Upper lobe of left lung (tissue), 6 donors: ENCODE measurements at regions not wholly inside any gene's neighbourhood (a gene's known extent, or its start where the extent isn't known, plus 50 kb on each side); places are given as distances from the start of the nearest gene placed in this dataset.

Source experiments
- ATAC-seq, 2 donors: fragments of 200-7000 bp; cut with Tn5 transposase; one replicate each; pipeline ENCODE4 v1.9.1; 2022; ENCODE audit warnings: mild to moderate bottlenecking in 2 of 2, moderate library complexity in 2 of 2; ENCODE audit not compliant: low FRiP score in 2 of 2
- DNase-seq, 2 donors: peaks; one replicate each; pipeline ENCODE4 v3.0.0-alpha.2; 2019 to 2020
- H3K27ac ChIP-seq, 4 donors: fragments of 200-600 bp; sonication (generic); one replicate each; pipeline ENCODE4 v1.5.1; 2016 to 2019
- H3K27me3 ChIP-seq, 4 donors: fragments of 200-600 bp; sonication (generic); one replicate each; pipeline ENCODE4 v1.5.1; 2017 to 2019
- H3K36me3 ChIP-seq, 4 donors: fragments of 200-600 bp; sonication (generic); one replicate each; pipeline ENCODE4 v1.5.1; 2016 to 2019
- H3K4me1 ChIP-seq, 4 donors: fragments of 200-600 bp; sonication (generic); one replicate each; pipeline ENCODE4 v1.5.1; 2018 to 2019
- H3K4me3 ChIP-seq, 4 donors: fragments of 200-600 bp; sonication (generic); one replicate each; pipeline ENCODE4 v1.5.1; 2017 to 2019; ENCODE audit warnings: mild to moderate bottlenecking in 2 of 4, moderate library complexity in 1 of 4
- H3K9me3 ChIP-seq, 4 donors: fragments of 200-600 bp; sonication (generic); one replicate each; pipeline ENCODE4 v1.5.1; 2018 to 2019
- EP300 ChIP-seq, 4 donors: sonication (generic); formaldehyde crosslinking; IDR thresholded peaks; one replicate each; pipeline ENCODE4 v1.5.1; 2017; ENCODE audit warnings: antibody characterized with exemption in 4 of 4, control low read depth in 2 of 4
- POLR2A ChIP-seq, 4 donors: fragments of 450-650 bp; IDR thresholded peaks; one replicate each; pipeline ENCODE4 v1.5.1; 2016 to 2017; ENCODE audit warnings: antibody characterized with exemption in 4 of 4, mild to moderate bottlenecking in 2 of 4
- POLR2AphosphoS5 ChIP-seq, 2 donors: sonication (generic); formaldehyde crosslinking; IDR thresholded peaks; one replicate each; pipeline ENCODE4 v1.5.1; 2017; ENCODE audit warnings: antibody characterized with exemption in 2 of 2
- WGBS, 2 donors: methylation state at CpG; one replicate each; pipeline ENCODE4 v1.1.5; 2017 to 2018; 5-methylcytosine and 5-hydroxymethylcytosine counted together
- TF ChIP-seq, protein P1 (sequence below), 6 experiments: fragments of 450-650 bp in 4 of 6; fragments of 200-600 bp in 2 of 6; sonication (generic) in 2 of 6; IDR thresholded peaks; one replicate each; pipeline ENCODE4 v1.5.1; 2016 to 2019; ENCODE audit warnings: antibody characterized with exemption in 6 of 6
- donor health status: DM: no; HTN: no; CAD: no; lungs with moderate emphysema.
- donor health status: DM: no; HTN: yes; CAD: no; lungs with severe emphysema.

DNA sequence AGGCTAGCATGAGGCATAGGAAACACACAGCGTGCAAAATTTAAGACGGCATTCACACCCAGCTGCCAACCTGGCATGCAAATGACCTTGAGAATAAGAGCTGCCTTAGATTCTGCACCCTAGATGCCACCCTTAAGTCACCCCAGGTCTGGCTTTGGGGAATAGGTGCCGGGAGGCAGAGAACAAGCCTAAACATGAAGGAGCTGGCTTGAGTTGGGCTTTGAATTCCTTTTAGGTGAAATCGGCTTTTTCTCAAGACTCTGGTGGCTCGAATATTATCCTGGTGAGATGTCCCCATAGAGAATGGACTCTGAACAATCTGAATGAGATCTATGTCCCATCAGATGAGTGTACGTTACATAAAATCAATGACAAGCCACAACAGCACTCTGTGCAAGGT lies 1090.5 kb downstream of the VRK1 start:
- DNase-seq (no peak), ATAC-seq (no peak)
- no peaks in the 10 kb centered on the region for H3K4me1 ChIP-seq
- 79 to 98% methylated on average over 6 of the region's 6 CpGs for WGBS, 2 donors
- H3K27ac ChIP-seq, result no peak overlapping the region
- no peaks in the 10 kb centered on the region for H3K27me3 ChIP-seq
- TF ChIP-seq POLR2A (IDR thresholded peaks at IDR 0.05), result no peak
- no peak for TF ChIP-seq POLR2AphosphoS5 (IDR thresholded peaks at IDR 0.05)
- TF ChIP-seq, protein P1, sequence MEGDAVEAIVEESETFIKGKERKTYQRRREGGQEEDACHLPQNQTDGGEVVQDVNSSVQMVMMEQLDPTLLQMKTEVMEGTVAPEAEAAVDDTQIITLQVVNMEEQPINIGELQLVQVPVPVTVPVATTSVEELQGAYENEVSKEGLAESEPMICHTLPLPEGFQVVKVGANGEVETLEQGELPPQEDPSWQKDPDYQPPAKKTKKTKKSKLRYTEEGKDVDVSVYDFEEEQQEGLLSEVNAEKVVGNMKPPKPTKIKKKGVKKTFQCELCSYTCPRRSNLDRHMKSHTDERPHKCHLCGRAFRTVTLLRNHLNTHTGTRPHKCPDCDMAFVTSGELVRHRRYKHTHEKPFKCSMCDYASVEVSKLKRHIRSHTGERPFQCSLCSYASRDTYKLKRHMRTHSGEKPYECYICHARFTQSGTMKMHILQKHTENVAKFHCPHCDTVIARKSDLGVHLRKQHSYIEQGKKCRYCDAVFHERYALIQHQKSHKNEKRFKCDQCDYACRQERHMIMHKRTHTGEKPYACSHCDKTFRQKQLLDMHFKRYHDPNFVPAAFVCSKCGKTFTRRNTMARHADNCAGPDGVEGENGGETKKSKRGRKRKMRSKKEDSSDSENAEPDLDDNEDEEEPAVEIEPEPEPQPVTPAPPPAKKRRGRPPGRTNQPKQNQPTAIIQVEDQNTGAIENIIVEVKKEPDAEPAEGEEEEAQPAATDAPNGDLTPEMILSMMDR (IDR thresholded peaks at IDR 0.05), result no peak
- no peak for TF ChIP-seq EP300 (IDR thresholded peaks at IDR 0.05)
- no peaks in the 10 kb centered on the region for H3K36me3 ChIP-seq
- H3K9me3 ChIP-seq, result no peaks in the 10 kb centered on the region
- no peak overlapping the region for H3K4me3 ChIP-seq

DNA sequence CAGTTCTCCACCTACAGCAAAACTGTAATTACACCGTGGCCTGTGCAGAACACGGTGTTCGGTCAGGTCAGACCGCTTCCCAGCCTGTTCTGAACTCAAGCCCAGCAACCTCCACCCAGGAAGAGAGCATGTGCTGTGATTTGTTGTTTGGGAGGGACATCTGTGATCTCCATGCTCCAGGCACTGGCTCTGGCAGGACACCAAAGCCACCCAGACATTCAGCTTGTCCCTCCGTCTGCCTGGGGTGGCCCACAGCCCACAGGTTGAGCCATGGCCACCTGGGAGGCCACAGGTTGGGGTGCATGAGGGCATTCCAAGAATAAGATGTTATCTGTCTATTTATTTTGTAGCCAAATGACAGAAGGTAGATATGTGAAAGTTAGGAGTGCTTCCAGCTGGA lies 1091.1 kb downstream of the VRK1 start:
- 93 to 97% methylated on average over 5 of the region's 5 CpGs for WGBS, 2 donors
- ATAC-seq, result no peak

DNA sequence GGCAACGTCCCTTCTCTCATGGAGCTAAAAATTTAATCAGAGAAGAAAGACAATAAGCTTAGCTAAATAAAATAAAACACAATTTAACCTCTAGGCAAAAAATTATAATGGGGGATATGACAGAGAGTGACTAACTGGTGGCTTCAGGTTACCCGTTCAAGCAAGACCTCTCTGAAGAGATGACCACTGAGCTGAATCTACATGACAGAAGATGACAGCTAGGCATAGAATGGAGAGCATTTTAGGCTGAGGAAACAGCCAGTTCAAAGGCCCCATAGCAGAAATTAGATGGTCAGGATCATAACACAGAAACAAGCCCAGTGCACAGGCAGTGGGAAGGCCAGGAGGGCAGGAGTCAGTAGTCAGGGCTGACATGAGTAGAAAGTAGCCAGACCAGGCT lies 1094.3 kb downstream of the VRK1 start:
- TF ChIP-seq POLR2A (IDR thresholded peaks at IDR 0.05) (no peak), POLR2AphosphoS5 (IDR thresholded peaks at IDR 0.05) (no peak)
- no peaks in the 10 kb centered on the region for H3K27me3 ChIP-seq
- H3K9me3 ChIP-seq, result no peaks in the 10 kb centered on the region
- DNase-seq, result no peak
- no peaks in the 10 kb centered on the region for H3K36me3 ChIP-seq
- H3K27ac ChIP-seq, result no peak overlapping the region
- ATAC-seq, result no peak
- H3K4me1 ChIP-seq, result no peaks in the 10 kb centered on the region
- 81 to 84% methylated on average over 2 of the region's 2 CpGs for WGBS, 2 donors
- no peak overlapping the region for H3K4me3 ChIP-seq

More for the DNA sequence above, 1091.1 kb downstream of the VRK1 start:
- DNase-seq, result peak in 1 of 2 donors; percentile 7
- no peaks in the 10 kb centered on the region for H3K36me3 ChIP-seq
- H3K27ac ChIP-seq, result no peak overlapping the region
- TF ChIP-seq EP300 (IDR thresholded peaks at IDR 0.05), result no peak
- TF ChIP-seq POLR2A (IDR thresholded peaks at IDR 0.05), result no peak
- TF ChIP-seq, protein P1 (IDR thresholded peaks at IDR 0.05), result no peak
- TF ChIP-seq POLR2AphosphoS5 (IDR thresholded peaks at IDR 0.05), result no peak
- H3K9me3 ChIP-seq, result no peaks in the 10 kb centered on the region
- H3K4me3 ChIP-seq, result no peak overlapping the region
- no peaks in the 10 kb centered on the region for H3K27me3 ChIP-seq
- H3K4me1 ChIP-seq, result no peaks in the 10 kb centered on the region

DNA sequence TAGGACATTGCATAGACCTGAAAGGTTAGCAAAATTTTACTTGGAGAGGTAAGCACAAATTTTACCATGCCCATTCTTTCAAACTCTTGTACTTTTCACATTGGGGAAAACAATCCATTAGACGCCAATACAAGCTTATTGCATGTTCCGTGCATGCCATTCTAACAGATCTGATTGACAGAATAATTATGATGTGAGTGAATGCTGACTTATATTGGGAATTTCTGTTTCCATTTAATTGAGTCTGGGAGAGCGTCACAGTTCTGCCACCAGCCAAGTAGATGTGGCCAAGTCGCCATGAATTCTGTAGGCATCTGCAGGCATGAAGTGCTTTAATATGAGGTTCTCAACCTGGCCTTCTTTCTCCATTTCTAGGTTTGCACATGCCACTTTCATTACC lies 1097.4 kb downstream of the VRK1 start:
- Histone ChIP-seq H3K4me3 (no peak overlapping the region), H3K36me3 (no peaks in the 10 kb centered on the region), H3K27me3 (no peaks in the 10 kb centered on the region), H3K27ac (no peak overlapping the region), H3K4me1 (no peaks in the 10 kb centered on the region), H3K9me3 (no peaks in the 10 kb centered on the region)
- DNase-seq (no peak), ATAC-seq (no peak)
- 86 to 96% methylated on average over 4 of the region's 4 CpGs for WGBS, 2 donors
- TF ChIP-seq, protein P1 (IDR thresholded peaks at IDR 0.05), result no peak
- TF ChIP-seq EP300 (IDR thresholded peaks at IDR 0.05), result no peak
- no peak for TF ChIP-seq POLR2A (IDR thresholded peaks at IDR 0.05)
- no peak for TF ChIP-seq POLR2AphosphoS5 (IDR thresholded peaks at IDR 0.05)

DNA sequence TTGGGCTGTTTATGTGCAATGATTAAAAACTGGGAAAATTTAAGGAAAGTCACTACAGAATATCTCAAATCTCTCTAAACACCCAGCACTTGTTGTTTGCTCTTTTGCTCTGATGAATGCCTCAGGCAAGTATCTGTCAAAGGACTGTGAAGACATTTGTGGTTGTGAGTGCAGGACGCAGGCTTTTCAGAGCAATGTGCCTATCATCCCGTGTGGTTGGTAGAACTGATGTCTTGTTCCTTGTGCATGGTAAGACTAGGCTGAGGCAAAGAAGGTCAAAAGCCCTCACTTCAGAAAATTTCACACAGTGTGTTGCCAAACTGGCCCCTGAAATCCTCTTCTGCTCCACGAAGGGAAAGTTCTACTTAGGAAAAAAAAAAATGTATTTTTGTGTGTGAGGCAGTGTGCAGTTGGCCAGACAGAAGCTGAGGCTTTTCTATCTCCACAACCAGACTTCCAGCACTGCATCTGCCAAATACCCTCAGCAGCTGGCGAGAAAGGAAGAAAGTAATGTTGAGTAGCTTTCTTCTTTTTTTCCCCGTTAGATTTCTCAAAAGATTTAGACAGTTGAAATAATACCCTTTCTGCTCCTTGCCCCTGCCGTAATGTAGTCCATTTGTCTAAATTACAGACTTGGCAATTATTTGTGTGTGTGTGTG lies 1103.1 kb downstream of the VRK1 start:
- Histone ChIP-seq H3K27me3 (no peaks in the 10 kb centered on the region), H3K4me1 (no peaks in the 10 kb centered on the region), H3K9me3 (no peaks in the 10 kb centered on the region), H3K4me3 (no peak overlapping the region), H3K36me3 (no peaks in the 10 kb centered on the region), H3K27ac (no peak overlapping the region)
- WGBS, 2 donors, result 44 to 48% methylated on average over 6 of the region's 6 CpGs
- ATAC-seq (no peak), DNase-seq (no peak)
- no peak for TF ChIP-seq EP300 (IDR thresholded peaks at IDR 0.05)
- TF ChIP-seq POLR2A (IDR thresholded peaks at IDR 0.05), result no peak
- TF ChIP-seq, protein P1 (IDR thresholded peaks at IDR 0.05), result no peak
- TF ChIP-seq POLR2AphosphoS5 (IDR thresholded peaks at IDR 0.05), result no peak
